ENCODE measurements at regions not wholly inside any gene's neighbourhood (a gene's known extent, or its start where the extent isn't known, plus 50 kb on each side); places are given as distances from the start of the nearest gene placed in this dataset.
"Not testable (repeated sequence)": the region's sequence is repeated elsewhere in the genome, so short reads cannot be mapped to it uniquely, and the experiment has no call there.

GRCh38 chr9:62882717-62883116, 1692.9 kb downstream of the SPATA31A7 start:
- TF ChIP-seq RNF2 (IDR thresholded peaks at IDR 0.05; ENCODE audit: borderline replicate concordance, low read depth); MAX (IDR thresholded peaks at IDR 0.05); REST (IDR thresholded peaks at IDR 0.05); EP300 (IDR thresholded peaks at IDR 0.05); CBX2 (IDR thresholded peaks at IDR 0.05; ENCODE audit: borderline replicate concordance, low read depth); ELK1 (IDR thresholded peaks at IDR 0.05; ENCODE audit: low read depth, low read length); HOXB13 (CRISPR knock-in tag; IDR thresholded peaks at IDR 0.05; ENCODE audit: low read depth): not testable (repeated sequence)
